ENCODE measurements at regions not wholly inside any gene's neighbourhood (a gene's known extent, or its start where the extent isn't known, plus 50 kb on each side); places are given as distances from the start of the nearest gene placed in this dataset.

- TF ChIP-seq CTCF (IDR thresholded peaks at IDR 0.05; ENCODE audit: borderline replicate concordance, extremely low read depth, low read length, poor library complexity, severe bottlenecking), result no peak
- no peak for TF ChIP-seq EZH2 (IDR thresholded peaks at IDR 0.05; ENCODE audit: borderline replicate concordance, low read depth, low read length, severe bottlenecking)
These were observed 1211.0 kb upstream of the CDH6 start for GRCh38 chr5:29982457-29982856.

Measured in DND-41 (cell line).